Muscle layer of duodenum (tissue), 2 donors: ENCODE measurements at regions not wholly inside any gene's neighbourhood (a gene's known extent, or its start where the extent isn't known, plus 50 kb on each side); places are given as distances from the start of the nearest gene placed in this dataset.

ENCODE experiments used
- H3K27ac ChIP-seq: one replicate; pipeline ENCODE4 v1.7.0; 2013; ENCODE audit warnings: mild to moderate bottlenecking, low read length
- H3K27me3 ChIP-seq: one replicate; pipeline ENCODE4 v1.7.0; 2013; ENCODE audit warnings: low read depth, mild to moderate bottlenecking, control low read depth, low read length
- H3K36me3 ChIP-seq, 2 donors: one replicate each; pipeline ENCODE4 v1.7.0; 2013; ENCODE audit warnings: low read length in 2 of 2, control low read depth in 1 of 2, mild to moderate bottlenecking in 1 of 2; ENCODE audit not compliant: insufficient read depth in 2 of 2, control insufficient read depth in 1 of 2
- H3K4me1 ChIP-seq, 2 donors: one replicate each; pipeline ENCODE4 v1.7.0; 2013; ENCODE audit warnings: low read length in 2 of 2, mild to moderate bottlenecking in 2 of 2, control low read depth in 1 of 2, moderate library complexity in 1 of 2; ENCODE audit not compliant: insufficient read depth in 2 of 2, control insufficient read depth in 1 of 2
- H3K4me3 ChIP-seq, 2 donors: one replicate each; pipeline ENCODE4 v1.7.0; 2013; ENCODE audit warnings: low read length in 2 of 2, low read depth in 1 of 2, mild to moderate bottlenecking in 1 of 2
- H3K9me3 ChIP-seq, 2 donors: one replicate each; pipeline ENCODE4 v1.7.0; 2013; ENCODE audit warnings: low read length in 2 of 2, control low read depth in 1 of 2, mild to moderate bottlenecking in 1 of 2; ENCODE audit not compliant: control insufficient read depth in 1 of 2
- donor health status: healthy.

- Histone ChIP-seq H3K27me3 (no peaks in the 10 kb centered on the region), H3K4me1 (no peaks in the 10 kb centered on the region), H3K27ac (no peak overlapping the region)
Observed at GRCh38 chr10:128546651-128547165, 420.5 kb upstream of the MKI67 start.

GRCh38 chr10:128549101-128549608 is 422.9 kb upstream of the MKI67 start:
- H3K27me3 ChIP-seq: no peaks in the 10 kb centered on the region
- H3K4me3 ChIP-seq: no peak overlapping the region
- H3K4me1 ChIP-seq: no peaks in the 10 kb centered on the region
- no peak overlapping the region for H3K27ac ChIP-seq
- H3K36me3 ChIP-seq: no peaks in the 10 kb centered on the region
- H3K9me3 ChIP-seq: no peaks in the 10 kb centered on the region

More at GRCh38 chr10:128546651-128547165, 420.5 kb upstream of the MKI67 start:
- Histone ChIP-seq H3K4me3 (no peak overlapping the region), H3K36me3 (no peaks in the 10 kb centered on the region), H3K9me3 (no peaks in the 10 kb centered on the region)

- H3K4me3 ChIP-seq: no peak overlapping the region
- H3K36me3 ChIP-seq: no peaks in the 10 kb centered on the region
- H3K27me3 ChIP-seq: no peaks in the 10 kb centered on the region
- H3K9me3 ChIP-seq: no peaks in the 10 kb centered on the region
- no peak overlapping the region for H3K27ac ChIP-seq
- H3K4me1 ChIP-seq: no peaks in the 10 kb centered on the region
Observed at GRCh38 chr10:128550045-128550444, 423.8 kb upstream of the MKI67 start.

- Histone ChIP-seq H3K4me1 (no peaks in the 10 kb centered on the region), H3K36me3 (no peaks in the 10 kb centered on the region), H3K27ac (no peak overlapping the region), H3K4me3 (no peak overlapping the region), H3K9me3 (no peaks in the 10 kb centered on the region), H3K27me3 (no peaks in the 10 kb centered on the region)
Observed at GRCh38 chr10:128551475-128551874, 425.3 kb upstream of the MKI67 start.

- no peaks in the 10 kb centered on the region for H3K36me3 ChIP-seq
- H3K4me3 ChIP-seq: no peak overlapping the region
- H3K27ac ChIP-seq: no peak overlapping the region
- no peaks in the 10 kb centered on the region for H3K4me1 ChIP-seq
- no peaks in the 10 kb centered on the region for H3K27me3 ChIP-seq
- H3K9me3 ChIP-seq: no peaks in the 10 kb centered on the region
Observed at GRCh38 chr10:128553755-128554154, 427.5 kb upstream of the MKI67 start.

GRCh38 chr10:128556182-128557110 is 430.2 kb upstream of the MKI67 start:
- Histone ChIP-seq H3K4me3 (no peak overlapping the region), H3K27me3 (no peaks in the 10 kb centered on the region), H3K4me1 (no peaks in the 10 kb centered on the region), H3K9me3 (no peaks in the 10 kb centered on the region), H3K36me3 (no peaks in the 10 kb centered on the region), H3K27ac (no peak overlapping the region)

GRCh38 chr10:128557149-128557710 is 431.0 kb upstream of the MKI67 start:
- no peak overlapping the region for H3K4me3 ChIP-seq
- H3K27ac ChIP-seq: no peak overlapping the region
- H3K9me3 ChIP-seq: peaks cover 0 to 2% of the 10 kb centered on the region in 2 donors
- H3K4me1 ChIP-seq: no peaks in the 10 kb centered on the region
- no peaks in the 10 kb centered on the region for H3K27me3 ChIP-seq
- no peaks in the 10 kb centered on the region for H3K36me3 ChIP-seq

GRCh38 chr10:128560406-128560805 is 434.2 kb upstream of the MKI67 start:
- Histone ChIP-seq H3K36me3 (no peaks in the 10 kb centered on the region), H3K27ac (no peak overlapping the region), H3K27me3 (no peaks in the 10 kb centered on the region), H3K4me3 (no peak overlapping the region), H3K4me1 (no peaks in the 10 kb centered on the region), H3K9me3 (peaks cover 0 to 3% of the 10 kb centered on the region in 2 donors)

- Histone ChIP-seq H3K9me3 (peaks cover 0 to 3% of the 10 kb centered on the region in 2 donors), H3K4me1 (no peaks in the 10 kb centered on the region), H3K27ac (no peak overlapping the region), H3K27me3 (no peaks in the 10 kb centered on the region), H3K4me3 (no peak overlapping the region), H3K36me3 (no peaks in the 10 kb centered on the region)
Observed at GRCh38 chr10:128560993-128561392, 434.8 kb upstream of the MKI67 start.

GRCh38 chr10:128563387-128563786 is 437.2 kb upstream of the MKI67 start:
- Histone ChIP-seq H3K36me3 (no peaks in the 10 kb centered on the region), H3K27me3 (no peaks in the 10 kb centered on the region), H3K9me3 (peaks cover 0 to 3% of the 10 kb centered on the region in 2 donors), H3K4me1 (no peaks in the 10 kb centered on the region), H3K4me3 (no peak overlapping the region), H3K27ac (no peak overlapping the region)

- Histone ChIP-seq H3K27ac (no peak overlapping the region), H3K9me3 (peaks cover 0 to 3% of the 10 kb centered on the region in 2 donors), H3K4me1 (no peaks in the 10 kb centered on the region), H3K36me3 (no peaks in the 10 kb centered on the region), H3K27me3 (no peaks in the 10 kb centered on the region), H3K4me3 (no peak overlapping the region)
Observed at GRCh38 chr10:128563904-128564303, 437.7 kb upstream of the MKI67 start.
